Nephron (organoid): ENCODE measurements at regions not wholly inside any gene's neighbourhood (a gene's known extent, or its start where the extent isn't known, plus 50 kb on each side); places are given as distances from the start of the nearest gene placed in this dataset.

Source experiments
- H3K27ac Mint-ChIP-seq, 3 experiments: 2 replicates each; pipeline ENCODE4 v1.8.0; 2020; ENCODE audit warnings: mixed read lengths in 3 of 3, mild to moderate bottlenecking in 2 of 3, moderate library complexity in 1 of 3
- H3K27me3 Mint-ChIP-seq: 2 replicates; pipeline ENCODE4 v1.8.0; 2021; ENCODE audit warnings: low read depth, mild to moderate bottlenecking, moderate library complexity, mixed read lengths
- H3K36me3 Mint-ChIP-seq: 2 replicates; pipeline ENCODE4 v1.8.0; 2020; ENCODE audit warnings: low read depth, mixed read lengths
- H3K4me1 Mint-ChIP-seq: 2 replicates; pipeline ENCODE4 v1.8.0; 2020; ENCODE audit warnings: mixed read lengths
- H3K4me3 Mint-ChIP-seq, 3 experiments: 2 replicates each; pipeline ENCODE4 v1.8.0; 2020; ENCODE audit warnings: mild to moderate bottlenecking in 3 of 3, mixed read lengths in 3 of 3, moderate library complexity in 2 of 3
- H3K9me3 Mint-ChIP-seq: 2 replicates; pipeline ENCODE4 v1.8.0; 2020; ENCODE audit warnings: mixed read lengths
- CTCF ChIP-seq, 3 experiments: fragments of 200-600 bp; sonication (generic); IDR thresholded peaks; one replicate each; pipeline ENCODE4 v1.5.0; 2021; ENCODE audit warnings: antibody characterized with exemption in 3 of 3; ENCODE audit not compliant: unreplicated experiment in 3 of 3

GRCh38 chr3:38969317-38970235 lies 82.2 kb downstream of the SCN11A start:
- H3K4me3 Mint-ChIP-seq, result no peak overlapping the region
- peaks cover 22% of the 10 kb centered on the region for H3K4me1 Mint-ChIP-seq
- H3K27ac Mint-ChIP-seq, result peak overlapping the region in 2 of 3 experiments; percentile 28 to 45
- H3K36me3 Mint-ChIP-seq, result no peaks in the 10 kb centered on the region
- TF ChIP-seq CTCF (IDR thresholded peaks at IDR 0.05; ENCODE audit: unreplicated experiment in 3 of 3), result no peak
- peaks cover 3% of the 10 kb centered on the region for H3K27me3 Mint-ChIP-seq
- H3K9me3 Mint-ChIP-seq, result no peaks in the 10 kb centered on the region

- Mint-ChIP-seq H3K27me3 (peaks cover 3% of the 10 kb centered on the region), H3K9me3 (no peaks in the 10 kb centered on the region), H3K36me3 (no peaks in the 10 kb centered on the region), H3K27ac (peak overlapping the region in 2 of 3 experiments; percentile 28 to 45), H3K4me3 (no peak overlapping the region), H3K4me1 (peaks cover 22% of the 10 kb centered on the region)
- TF ChIP-seq CTCF (IDR thresholded peaks at IDR 0.05; ENCODE audit: unreplicated experiment in 3 of 3), result no peak
Measured at GRCh38 chr3:38968891-38969290, 82.9 kb downstream of the SCN11A start.

- Mint-ChIP-seq H3K4me1 (peaks cover 22% of the 10 kb centered on the region), H3K27me3 (peaks cover 3% of the 10 kb centered on the region), H3K9me3 (no peaks in the 10 kb centered on the region), H3K36me3 (no peaks in the 10 kb centered on the region), H3K27ac (no peak overlapping the region), H3K4me3 (no peak overlapping the region)
- TF ChIP-seq CTCF (IDR thresholded peaks at IDR 0.05; ENCODE audit: unreplicated experiment in 3 of 3), result no peak
Measured at GRCh38 chr3:38968403-38968802, 83.3 kb downstream of the SCN11A start.

- TF ChIP-seq CTCF (IDR thresholded peaks at IDR 0.05; ENCODE audit: unreplicated experiment in 3 of 3), result no peak
Measured at GRCh38 chr3:38967693-38967989, 84.1 kb downstream of the SCN11A start.

GRCh38 chr3:38966811-38967692 lies 84.7 kb downstream of the SCN11A start:
- Mint-ChIP-seq H3K27me3 (peaks cover 3% of the 10 kb centered on the region), H3K4me1 (peaks cover 22% of the 10 kb centered on the region), H3K9me3 (no peaks in the 10 kb centered on the region), H3K36me3 (no peaks in the 10 kb centered on the region), H3K4me3 (no peak overlapping the region), H3K27ac (no peak overlapping the region)
- no peak for TF ChIP-seq CTCF (IDR thresholded peaks at IDR 0.05; ENCODE audit: unreplicated experiment in 3 of 3)

More at GRCh38 chr3:38967693-38967989, 84.1 kb downstream of the SCN11A start:
- peaks cover 22% of the 10 kb centered on the region for H3K4me1 Mint-ChIP-seq
- H3K27ac Mint-ChIP-seq, result no peak overlapping the region
- H3K27me3 Mint-ChIP-seq, result peaks cover 3% of the 10 kb centered on the region
- H3K36me3 Mint-ChIP-seq, result no peaks in the 10 kb centered on the region
- H3K9me3 Mint-ChIP-seq, result no peaks in the 10 kb centered on the region
- no peak overlapping the region for H3K4me3 Mint-ChIP-seq
